ENCODE measurements at regions not wholly inside any gene's neighbourhood (a gene's known extent, or its start where the extent isn't known, plus 50 kb on each side); places are given as distances from the start of the nearest gene placed in this dataset.

- Mint-ChIP-seq H3K27me3 (no peaks in the 10 kb centered on the region), H3K27ac (no peak overlapping the region), H3K36me3 (ENCODE audit: low read depth) (no peaks in the 10 kb centered on the region), H3K9me3 (peaks cover 22% of the 10 kb centered on the region), H3K4me1 (no peaks in the 10 kb centered on the region), H3K4me3 (no peak overlapping the region)
- no peak for DNase-seq
- no peak for ATAC-seq
Measured at GRCh38 chr4:85221606-85222005, 253.3 kb upstream of the ARHGAP24 start.

- H3K4me1 Mint-ChIP-seq = no peaks in the 10 kb centered on the region
Measured at GRCh38 chr4:85222561-85222960, 252.4 kb upstream of the ARHGAP24 start.

GRCh38 chr4:85228264-85228663 is 246.7 kb upstream of the ARHGAP24 start:
- Mint-ChIP-seq H3K36me3 (ENCODE audit: low read depth) (no peaks in the 10 kb centered on the region), H3K4me3 (no peak overlapping the region), H3K27ac (no peak overlapping the region), H3K9me3 (no peaks in the 10 kb centered on the region), H3K4me1 (no peaks in the 10 kb centered on the region), H3K27me3 (no peaks in the 10 kb centered on the region)
- no peak for ATAC-seq
- DNase-seq = no peak

More at GRCh38 chr4:85222561-85222960, 252.4 kb upstream of the ARHGAP24 start:
- H3K27ac Mint-ChIP-seq = no peak overlapping the region
- no peaks in the 10 kb centered on the region for H3K27me3 Mint-ChIP-seq
- no peak for DNase-seq
- no peaks in the 10 kb centered on the region for H3K36me3 Mint-ChIP-seq (ENCODE audit: low read depth)
- ATAC-seq = no peak
- peaks cover 13% of the 10 kb centered on the region for H3K9me3 Mint-ChIP-seq
- no peak overlapping the region for H3K4me3 Mint-ChIP-seq

- Mint-ChIP-seq H3K27me3 (no peaks in the 10 kb centered on the region), H3K9me3 (peaks cover 3% of the 10 kb centered on the region), H3K4me3 (no peak overlapping the region), H3K4me1 (no peaks in the 10 kb centered on the region), H3K27ac (no peak overlapping the region), H3K36me3 (ENCODE audit: low read depth) (no peaks in the 10 kb centered on the region)
- DNase-seq = no peak
- ATAC-seq = no peak
Measured at GRCh38 chr4:85233516-85233915, 241.4 kb upstream of the ARHGAP24 start.

GRCh38 chr4:85243857-85244256 is 231.1 kb upstream of the ARHGAP24 start:
- ATAC-seq (no peak), DNase-seq (no peak)
- Mint-ChIP-seq H3K4me1 (no peaks in the 10 kb centered on the region), H3K36me3 (ENCODE audit: low read depth) (no peaks in the 10 kb centered on the region), H3K9me3 (peaks cover 17% of the 10 kb centered on the region), H3K27me3 (no peaks in the 10 kb centered on the region), H3K27ac (no peak overlapping the region), H3K4me3 (no peak overlapping the region)

- Mint-ChIP-seq H3K4me1 (no peaks in the 10 kb centered on the region), H3K9me3 (peaks cover 17% of the 10 kb centered on the region), H3K36me3 (ENCODE audit: low read depth) (no peaks in the 10 kb centered on the region), H3K27me3 (no peaks in the 10 kb centered on the region), H3K27ac (no peak overlapping the region), H3K4me3 (no peak overlapping the region)
- DNase-seq = no peak
- ATAC-seq = no peak
Measured at GRCh38 chr4:85244638-85245037, 230.3 kb upstream of the ARHGAP24 start.

- Mint-ChIP-seq H3K4me3 (no peak overlapping the region), H3K27ac (no peak overlapping the region), H3K27me3 (no peaks in the 10 kb centered on the region), H3K36me3 (ENCODE audit: low read depth) (no peaks in the 10 kb centered on the region), H3K9me3 (peaks cover 8% of the 10 kb centered on the region), H3K4me1 (no peaks in the 10 kb centered on the region)
- no peak for ATAC-seq
- no peak for DNase-seq
Measured at GRCh38 chr4:85246055-85246454, 228.9 kb upstream of the ARHGAP24 start.

- no peak overlapping the region for H3K27ac Mint-ChIP-seq
- no peaks in the 10 kb centered on the region for H3K36me3 Mint-ChIP-seq (ENCODE audit: low read depth)
- H3K9me3 Mint-ChIP-seq = peaks cover 16% of the 10 kb centered on the region
- DNase-seq = no peak
- H3K4me3 Mint-ChIP-seq = no peak overlapping the region
- H3K4me1 Mint-ChIP-seq = no peaks in the 10 kb centered on the region
- H3K27me3 Mint-ChIP-seq = no peaks in the 10 kb centered on the region
- no peak for ATAC-seq
Measured at GRCh38 chr4:85250852-85251251, 224.1 kb upstream of the ARHGAP24 start.

- ATAC-seq = no peak
- H3K4me1 Mint-ChIP-seq = no peaks in the 10 kb centered on the region
- peaks cover 12% of the 10 kb centered on the region for H3K9me3 Mint-ChIP-seq
Measured at GRCh38 chr4:85257817-85258370, 217.1 kb upstream of the ARHGAP24 start.

GRCh38 chr4:85260064-85260463 is 214.9 kb upstream of the ARHGAP24 start:
- DNase-seq (no peak), ATAC-seq (no peak)
- H3K9me3 Mint-ChIP-seq = no peaks in the 10 kb centered on the region
- no peaks in the 10 kb centered on the region for H3K36me3 Mint-ChIP-seq (ENCODE audit: low read depth)
- no peaks in the 10 kb centered on the region for H3K27me3 Mint-ChIP-seq
- H3K4me3 Mint-ChIP-seq = no peak overlapping the region
- no peaks in the 10 kb centered on the region for H3K4me1 Mint-ChIP-seq
- no peak overlapping the region for H3K27ac Mint-ChIP-seq

More at GRCh38 chr4:85257817-85258370, 217.1 kb upstream of the ARHGAP24 start:
- Mint-ChIP-seq H3K4me3 (no peak overlapping the region), H3K27me3 (no peaks in the 10 kb centered on the region), H3K36me3 (ENCODE audit: low read depth) (no peaks in the 10 kb centered on the region), H3K27ac (no peak overlapping the region)
- DNase-seq = no peak

GRCh38 chr4:85265234-85265633 is 209.7 kb upstream of the ARHGAP24 start:
- Mint-ChIP-seq H3K27ac (no peak overlapping the region), H3K27me3 (no peaks in the 10 kb centered on the region), H3K36me3 (ENCODE audit: low read depth) (no peaks in the 10 kb centered on the region), H3K9me3 (no peaks in the 10 kb centered on the region), H3K4me1 (no peaks in the 10 kb centered on the region), H3K4me3 (no peak overlapping the region)
- ATAC-seq (no peak), DNase-seq (no peak)

- Mint-ChIP-seq H3K4me3 (no peak overlapping the region), H3K27me3 (no peaks in the 10 kb centered on the region), H3K36me3 (ENCODE audit: low read depth) (no peaks in the 10 kb centered on the region), H3K27ac (no peak overlapping the region), H3K9me3 (peaks cover 10% of the 10 kb centered on the region), H3K4me1 (no peaks in the 10 kb centered on the region)
- ATAC-seq (no peak), DNase-seq (no peak)
Measured at GRCh38 chr4:85268188-85268587, 206.8 kb upstream of the ARHGAP24 start.

- peaks cover 15% of the 10 kb centered on the region for H3K9me3 Mint-ChIP-seq
- no peak for ATAC-seq
- no peak overlapping the region for H3K4me3 Mint-ChIP-seq
- H3K36me3 Mint-ChIP-seq (ENCODE audit: low read depth) = no peaks in the 10 kb centered on the region
- DNase-seq = no peak
- H3K27ac Mint-ChIP-seq = no peak overlapping the region
- no peaks in the 10 kb centered on the region for H3K4me1 Mint-ChIP-seq
- no peaks in the 10 kb centered on the region for H3K27me3 Mint-ChIP-seq
Measured at GRCh38 chr4:85268961-85269360, 206.0 kb upstream of the ARHGAP24 start.

- Mint-ChIP-seq H3K9me3 (peaks cover 15% of the 10 kb centered on the region), H3K27ac (no peak overlapping the region), H3K4me1 (no peaks in the 10 kb centered on the region), H3K27me3 (no peaks in the 10 kb centered on the region), H3K36me3 (ENCODE audit: low read depth) (no peaks in the 10 kb centered on the region), H3K4me3 (no peak overlapping the region)
- ATAC-seq (no peak), DNase-seq (no peak)
Measured at GRCh38 chr4:85274955-85275354, 200.0 kb upstream of the ARHGAP24 start.

- Mint-ChIP-seq H3K27ac (no peak overlapping the region), H3K36me3 (ENCODE audit: low read depth) (no peaks in the 10 kb centered on the region)
Measured at GRCh38 chr4:85280963-85281362, 194.0 kb upstream of the ARHGAP24 start.

GRCh38 chr4:85291226-85291625 is 183.7 kb upstream of the ARHGAP24 start:
- H3K36me3 Mint-ChIP-seq (ENCODE audit: low read depth) = no peaks in the 10 kb centered on the region
- H3K4me1 Mint-ChIP-seq = no peaks in the 10 kb centered on the region
- H3K9me3 Mint-ChIP-seq = peaks cover 15% of the 10 kb centered on the region
- H3K4me3 Mint-ChIP-seq = no peak overlapping the region
- no peak for DNase-seq
- H3K27ac Mint-ChIP-seq = no peak overlapping the region
- ATAC-seq = no peak
- no peaks in the 10 kb centered on the region for H3K27me3 Mint-ChIP-seq

More at GRCh38 chr4:85280963-85281362, 194.0 kb upstream of the ARHGAP24 start:
- no peaks in the 10 kb centered on the region for H3K4me1 Mint-ChIP-seq
- no peak for DNase-seq
- H3K4me3 Mint-ChIP-seq = no peak overlapping the region
- ATAC-seq = no peak
- no peaks in the 10 kb centered on the region for H3K9me3 Mint-ChIP-seq
- H3K27me3 Mint-ChIP-seq = no peaks in the 10 kb centered on the region

All from activated naive CD8-positive, alpha-beta T cell treated with anti-CD3 and anti-CD28 coated beads, Interleukin-2, amount 50 U/mL, for 24 hours (primary cell).